ENCODE measurements at regions not wholly inside any gene's neighbourhood (a gene's known extent, or its start where the extent isn't known, plus 50 kb on each side); places are given as distances from the start of the nearest gene placed in this dataset.

DNA sequence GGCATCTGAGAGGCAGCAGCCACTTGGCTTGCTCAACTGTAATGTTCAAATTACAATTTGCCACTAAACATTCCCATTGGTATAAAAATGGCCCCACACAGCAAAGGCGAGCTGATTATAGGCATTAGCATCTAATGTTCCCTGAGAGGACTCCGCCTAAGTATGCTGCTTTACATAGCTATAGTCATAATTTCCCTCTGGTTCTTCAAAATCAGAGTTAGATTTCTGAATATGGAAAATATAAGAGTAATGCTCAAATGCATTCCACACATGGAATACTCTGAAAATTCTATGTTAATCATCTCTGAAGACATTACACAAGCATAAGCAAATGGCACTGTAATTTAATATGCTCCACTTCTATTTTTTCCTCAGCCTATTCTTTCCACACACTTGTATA lies 83.7 kb upstream of the BTG1 start:
- DNase-seq (ENCODE audit: low read depth), result no peak

- DNase-seq (ENCODE audit: low read depth), result no peak
Measured at GRCh38 chr12:92226961-92227360, 81.3 kb upstream of the BTG1 start.

DNA sequence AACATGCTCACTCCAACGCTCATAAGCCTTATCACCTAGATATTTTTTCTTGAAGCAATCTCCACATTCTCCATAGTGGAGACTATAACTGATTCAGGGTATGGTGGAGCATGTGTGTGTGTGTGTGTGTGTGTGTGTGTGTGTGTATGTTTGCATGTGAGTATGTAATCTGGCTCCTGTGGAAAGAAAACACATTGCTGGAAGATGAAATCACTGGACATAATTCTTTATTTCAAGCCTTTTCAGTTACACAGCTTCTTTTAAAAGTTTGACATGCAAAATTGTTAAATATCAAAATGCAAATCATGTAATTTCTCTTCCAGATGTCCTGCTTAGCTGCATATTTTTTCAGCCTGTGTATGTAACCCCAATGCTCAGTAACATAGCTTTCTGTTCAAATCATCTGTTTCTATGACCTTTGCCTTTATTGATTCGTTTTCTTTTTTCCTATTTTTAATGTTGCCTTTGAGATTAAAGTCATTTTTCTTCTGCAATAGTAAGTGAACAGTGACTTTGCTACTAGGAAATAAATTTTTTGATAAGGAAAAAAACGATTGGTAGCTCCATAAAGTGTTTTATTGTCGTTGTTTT lies 80.5 kb upstream of the BTG1 start:
- DNase-seq (ENCODE audit: low read depth), result no peak

DNA sequence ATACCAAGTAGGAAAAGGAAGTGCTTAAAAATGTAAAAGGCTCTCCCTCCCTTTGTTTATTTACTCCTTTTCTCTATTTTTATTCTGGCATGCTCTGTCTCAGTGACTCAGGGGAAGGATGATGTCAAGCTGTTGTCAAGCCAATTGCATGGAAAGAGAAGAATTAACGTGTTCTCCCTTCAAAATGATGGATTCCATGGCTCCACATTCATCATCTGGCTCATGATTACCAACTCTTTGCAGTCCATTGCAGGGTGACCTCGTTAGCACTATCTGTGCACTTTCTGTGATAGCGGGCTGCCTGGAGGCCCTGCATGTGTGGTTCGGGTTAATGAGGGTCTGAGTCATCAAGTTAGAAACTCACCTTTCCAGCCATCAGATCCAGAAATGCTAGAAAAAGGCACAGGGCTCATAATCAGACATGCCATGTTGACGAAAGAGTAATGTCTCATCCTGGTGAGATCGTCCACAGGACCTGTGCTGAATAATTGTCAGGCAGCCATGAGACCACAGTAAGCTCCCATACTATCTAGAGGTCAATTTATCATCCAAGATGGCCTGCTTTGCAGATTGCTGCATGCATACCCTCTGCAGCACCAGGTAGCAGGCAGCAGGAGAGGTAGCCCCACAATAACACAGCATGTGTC lies 79.2 kb upstream of the BTG1 start:
- no peak for DNase-seq (ENCODE audit: low read depth)

- no peak for DNase-seq (ENCODE audit: low read depth)
Measured at GRCh38 chr12:92223481-92223880, 77.8 kb upstream of the BTG1 start.

GRCh38 chr12:92221656-92222315 lies 76.1 kb upstream of the BTG1 start:
- no peak for DNase-seq (ENCODE audit: low read depth)

GRCh38 chr12:92218394-92219077 lies 72.9 kb upstream of the BTG1 start:
- no peak for DNase-seq (ENCODE audit: low read depth)

GRCh38 chr12:92216092-92216491 lies 70.4 kb upstream of the BTG1 start:
- no peak for DNase-seq (ENCODE audit: low read depth)

DNA sequence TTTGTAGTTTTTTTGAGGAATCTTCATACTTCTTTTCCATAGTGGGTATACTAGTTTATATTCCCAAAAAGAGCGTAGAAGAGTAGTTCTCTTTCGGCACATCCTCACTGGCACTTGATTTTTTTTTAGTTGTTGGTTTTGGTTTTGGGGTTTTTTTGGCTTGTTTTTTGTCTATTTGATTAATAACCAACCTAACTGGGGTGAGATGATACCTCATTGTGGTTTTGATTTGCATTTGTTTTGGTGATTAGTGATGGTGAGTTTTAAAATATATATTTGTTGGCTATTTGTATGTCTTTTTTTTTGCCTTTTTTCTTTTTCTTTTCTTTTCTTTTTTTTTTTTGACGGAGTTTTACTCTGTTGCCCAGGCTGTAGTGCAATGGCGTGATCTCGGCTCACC lies 69.7 kb upstream of the BTG1 start:
- DNase-seq (ENCODE audit: low read depth), result no peak

- DNase-seq (ENCODE audit: low read depth), result no peak
Measured at GRCh38 chr12:92213166-92213565, 67.5 kb upstream of the BTG1 start.

DNA sequence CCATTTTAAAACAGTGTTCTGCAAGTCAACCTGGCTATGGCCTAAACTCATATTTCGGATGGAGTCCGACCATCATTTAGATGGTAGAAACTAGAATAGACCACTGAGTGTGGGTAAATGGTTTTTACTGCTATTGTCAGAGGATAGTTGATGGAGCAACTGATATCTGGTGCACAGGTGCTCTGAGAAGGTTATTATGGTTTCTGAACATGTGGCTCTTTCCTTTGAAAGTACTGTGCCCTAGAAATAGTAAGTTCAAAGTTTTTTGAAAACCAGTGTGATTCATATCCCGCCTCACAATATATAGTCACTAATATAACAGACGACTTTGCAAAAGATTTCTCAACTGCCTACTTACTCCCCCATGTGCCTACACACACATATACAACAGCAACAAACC lies 64.4 kb upstream of the BTG1 start:
- DNase-seq (ENCODE audit: low read depth), result no peak

- DNase-seq (ENCODE audit: low read depth), result no peak
Measured at GRCh38 chr12:92208613-92209121, 63.0 kb upstream of the BTG1 start.

DNA sequence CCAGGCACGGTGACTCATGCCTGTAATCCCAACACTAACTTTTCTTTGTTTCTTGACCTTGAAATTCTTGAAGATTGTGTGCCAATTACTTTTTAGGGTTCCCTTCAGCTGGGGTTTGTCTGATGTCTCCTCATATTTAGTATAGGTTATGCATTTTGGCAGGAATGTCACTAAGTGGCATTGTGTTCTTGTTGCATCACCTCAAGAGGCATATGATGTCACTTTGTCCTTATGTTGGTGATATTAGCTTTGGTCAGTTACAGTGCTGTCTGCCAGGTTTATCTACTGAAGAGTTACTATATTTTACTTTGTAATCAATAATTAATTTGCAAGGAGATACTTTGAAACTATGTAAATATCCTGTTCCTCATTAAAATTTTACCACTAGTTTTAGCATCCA lies 61.0 kb upstream of the BTG1 start:
- DNase-seq (ENCODE audit: low read depth), result no peak

- DNase-seq (ENCODE audit: low read depth), result no peak
Measured at GRCh38 chr12:92206011-92206410, 60.4 kb upstream of the BTG1 start.

DNA sequence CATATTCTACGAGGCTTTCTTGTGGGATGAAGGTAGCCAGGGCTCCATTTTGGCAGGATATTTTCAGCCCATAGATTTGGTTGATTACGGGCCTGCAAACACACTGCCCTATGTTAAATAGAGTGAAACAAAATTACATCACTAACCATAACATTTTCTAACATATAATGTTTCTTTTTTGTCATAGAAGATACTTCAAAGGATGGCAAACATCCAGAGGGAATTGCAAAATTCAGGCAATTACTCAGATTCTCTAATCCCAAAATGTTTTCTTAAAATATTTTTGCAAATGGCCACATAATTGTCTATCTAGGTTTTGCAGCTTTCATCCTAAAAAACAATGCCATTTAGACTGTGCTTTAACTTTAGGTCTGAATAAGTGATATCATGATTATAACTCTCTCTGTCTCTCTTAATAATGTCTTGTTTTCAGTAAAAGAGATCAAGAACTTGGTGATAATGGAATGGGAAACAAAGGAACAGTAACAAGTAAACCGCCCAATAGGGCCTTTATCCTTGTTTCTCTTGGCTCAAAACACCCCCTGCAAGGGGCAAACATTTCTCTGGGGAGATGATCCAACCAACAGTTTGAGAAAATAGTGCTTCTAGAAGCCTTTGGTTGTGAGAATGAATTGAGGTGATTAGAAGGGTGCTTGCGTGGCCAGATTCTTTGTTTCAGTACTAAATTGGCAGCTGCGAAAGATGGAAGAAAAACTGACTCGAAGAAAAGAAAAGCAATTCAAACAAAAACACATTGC lies 54.4 kb upstream of the BTG1 start:
- DNase-seq (ENCODE audit: low read depth), result no peak

- DNase-seq (ENCODE audit: low read depth), result no peak
Measured at GRCh38 chr12:92197815-92198214, 52.2 kb upstream of the BTG1 start.

DNA sequence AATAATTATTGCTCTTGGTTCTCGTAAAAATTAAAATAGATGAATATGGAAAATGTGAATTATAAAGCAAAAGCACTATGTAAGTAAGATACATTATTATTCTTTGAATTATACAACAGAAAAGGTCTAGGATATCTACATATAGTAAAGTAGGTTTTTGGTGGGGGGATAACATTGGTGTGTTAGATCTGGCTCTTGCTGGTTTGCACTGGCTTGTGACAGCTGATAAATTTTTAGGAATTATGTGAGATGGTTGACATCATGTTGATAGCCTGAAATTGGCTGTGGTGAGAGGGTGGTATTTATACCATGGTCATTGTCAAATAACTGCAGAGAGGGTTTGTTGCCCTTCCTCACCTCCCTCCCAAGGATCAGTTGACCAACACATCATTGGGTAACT lies 50.7 kb upstream of the BTG1 start:
- DNase-seq (ENCODE audit: low read depth), result no peak
